HL-60 (cell line): ENCODE measurements at regions not wholly inside any gene's neighbourhood (a gene's known extent, or its start where the extent isn't known, plus 50 kb on each side); places are given as distances from the start of the nearest gene placed in this dataset.
A peak's percentile ranks its signal among the peaks of the same experiment; 100 is the strongest.

Source experiments
- DNase-seq, 2 experiments: peaks; one replicate each; pipeline ENCODE4 v3.0.0-alpha.2; 2010 to 2020; ENCODE audit warnings: low read depth in 1 of 2, low spot score in 1 of 2
- H3K27ac ChIP-seq: fragments of 250-450 bp; sonication (Bioruptor Pico); replicated peaks from 2 replicates; pipeline ENCODE4 v1.5.1; 2020; ENCODE audit warnings: mild to moderate bottlenecking, moderate library complexity
- H3K27me3 ChIP-seq: fragments of 250-450 bp; sonication (Bioruptor Pico); 2 replicates; pipeline ENCODE4 v1.5.1; 2021; ENCODE audit warnings: mild to moderate bottlenecking, moderate library complexity; ENCODE audit not compliant: insufficient read depth, poor library complexity, severe bottlenecking
- H3K4me3 ChIP-seq: replicated peaks from 2 replicates; pipeline ENCODE4 v1.5.1; 2011; ENCODE audit warnings: mild to moderate bottlenecking, control low read depth, low read length; ENCODE audit not compliant: insufficient read depth
- GABPA ChIP-seq: IDR thresholded peaks from 2 replicates; pipeline ENCODE4 v1.6.1; 2012; ENCODE audit warnings: low read depth
- POLR2AphosphoS5 ChIP-seq: IDR thresholded peaks from 2 replicates; pipeline ENCODE4 v1.6.1; 2012; ENCODE audit warnings: low read depth
- SPI1 ChIP-seq: IDR thresholded peaks from 2 replicates; pipeline ENCODE4 v1.6.1; 2012; ENCODE audit warnings: low read depth, mild to moderate bottlenecking, borderline replicate concordance
- TF ChIP-seq, protein P1 (sequence below): IDR thresholded peaks from one replicate; pipeline ENCODE4 v1.5.1; 2011; ENCODE audit warnings: low read length, control low read depth, inconsistent platforms; ENCODE audit not compliant: insufficient read depth
- TF ChIP-seq, protein P2 (sequence below): IDR thresholded peaks from 2 replicates; pipeline ENCODE4 v1.6.1; 2012; ENCODE audit warnings: low read depth; ENCODE audit not compliant: insufficient replicate concordance

GRCh38 chr4:14906805-14907204 is 95.5 kb upstream of the CPEB2 start:
- peak in 1 of 2 experiments; percentile 75 for DNase-seq
- TF ChIP-seq, protein P1, sequence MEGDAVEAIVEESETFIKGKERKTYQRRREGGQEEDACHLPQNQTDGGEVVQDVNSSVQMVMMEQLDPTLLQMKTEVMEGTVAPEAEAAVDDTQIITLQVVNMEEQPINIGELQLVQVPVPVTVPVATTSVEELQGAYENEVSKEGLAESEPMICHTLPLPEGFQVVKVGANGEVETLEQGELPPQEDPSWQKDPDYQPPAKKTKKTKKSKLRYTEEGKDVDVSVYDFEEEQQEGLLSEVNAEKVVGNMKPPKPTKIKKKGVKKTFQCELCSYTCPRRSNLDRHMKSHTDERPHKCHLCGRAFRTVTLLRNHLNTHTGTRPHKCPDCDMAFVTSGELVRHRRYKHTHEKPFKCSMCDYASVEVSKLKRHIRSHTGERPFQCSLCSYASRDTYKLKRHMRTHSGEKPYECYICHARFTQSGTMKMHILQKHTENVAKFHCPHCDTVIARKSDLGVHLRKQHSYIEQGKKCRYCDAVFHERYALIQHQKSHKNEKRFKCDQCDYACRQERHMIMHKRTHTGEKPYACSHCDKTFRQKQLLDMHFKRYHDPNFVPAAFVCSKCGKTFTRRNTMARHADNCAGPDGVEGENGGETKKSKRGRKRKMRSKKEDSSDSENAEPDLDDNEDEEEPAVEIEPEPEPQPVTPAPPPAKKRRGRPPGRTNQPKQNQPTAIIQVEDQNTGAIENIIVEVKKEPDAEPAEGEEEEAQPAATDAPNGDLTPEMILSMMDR = no peak
- TF ChIP-seq, protein P2, sequence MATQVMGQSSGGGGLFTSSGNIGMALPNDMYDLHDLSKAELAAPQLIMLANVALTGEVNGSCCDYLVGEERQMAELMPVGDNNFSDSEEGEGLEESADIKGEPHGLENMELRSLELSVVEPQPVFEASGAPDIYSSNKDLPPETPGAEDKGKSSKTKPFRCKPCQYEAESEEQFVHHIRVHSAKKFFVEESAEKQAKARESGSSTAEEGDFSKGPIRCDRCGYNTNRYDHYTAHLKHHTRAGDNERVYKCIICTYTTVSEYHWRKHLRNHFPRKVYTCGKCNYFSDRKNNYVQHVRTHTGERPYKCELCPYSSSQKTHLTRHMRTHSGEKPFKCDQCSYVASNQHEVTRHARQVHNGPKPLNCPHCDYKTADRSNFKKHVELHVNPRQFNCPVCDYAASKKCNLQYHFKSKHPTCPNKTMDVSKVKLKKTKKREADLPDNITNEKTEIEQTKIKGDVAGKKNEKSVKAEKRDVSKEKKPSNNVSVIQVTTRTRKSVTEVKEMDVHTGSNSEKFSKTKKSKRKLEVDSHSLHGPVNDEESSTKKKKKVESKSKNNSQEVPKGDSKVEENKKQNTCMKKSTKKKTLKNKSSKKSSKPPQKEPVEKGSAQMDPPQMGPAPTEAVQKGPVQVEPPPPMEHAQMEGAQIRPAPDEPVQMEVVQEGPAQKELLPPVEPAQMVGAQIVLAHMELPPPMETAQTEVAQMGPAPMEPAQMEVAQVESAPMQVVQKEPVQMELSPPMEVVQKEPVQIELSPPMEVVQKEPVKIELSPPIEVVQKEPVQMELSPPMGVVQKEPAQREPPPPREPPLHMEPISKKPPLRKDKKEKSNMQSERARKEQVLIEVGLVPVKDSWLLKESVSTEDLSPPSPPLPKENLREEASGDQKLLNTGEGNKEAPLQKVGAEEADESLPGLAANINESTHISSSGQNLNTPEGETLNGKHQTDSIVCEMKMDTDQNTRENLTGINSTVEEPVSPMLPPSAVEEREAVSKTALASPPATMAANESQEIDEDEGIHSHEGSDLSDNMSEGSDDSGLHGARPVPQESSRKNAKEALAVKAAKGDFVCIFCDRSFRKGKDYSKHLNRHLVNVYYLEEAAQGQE = no peak
- peak; percentile 64 for TF ChIP-seq POLR2AphosphoS5
- Histone ChIP-seq H3K27me3 (no peaks in the 10 kb centered on the region), H3K4me3 (no peak overlapping the region), H3K27ac (no peak overlapping the region)

DNA sequence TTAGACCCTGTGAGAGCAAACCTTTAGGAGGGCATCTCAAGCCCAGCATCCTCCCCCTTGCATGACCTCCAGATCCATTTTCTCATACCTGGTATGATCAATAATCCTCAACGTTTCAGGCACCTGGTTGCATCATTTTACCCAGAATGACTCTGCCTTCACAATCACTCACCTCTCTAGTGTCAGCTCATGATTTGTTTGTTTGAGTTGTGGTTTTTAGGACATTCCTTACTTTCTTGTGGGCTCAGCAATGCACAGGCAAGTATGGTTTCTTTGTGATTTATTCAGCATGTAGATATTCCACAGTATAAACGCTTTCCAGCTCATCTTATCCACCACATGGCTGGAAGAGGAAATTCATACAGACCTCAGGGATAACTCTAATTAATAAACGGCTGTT is 93.6 kb upstream of the CPEB2 start:
- Histone ChIP-seq H3K27ac (no peak overlapping the region), H3K4me3 (no peak overlapping the region), H3K27me3 (no peaks in the 10 kb centered on the region)
- TF ChIP-seq, protein P1 = no peak
- TF ChIP-seq, protein P2 = no peak
- TF ChIP-seq SPI1 = no peak
- no peak for TF ChIP-seq GABPA
- TF ChIP-seq POLR2AphosphoS5 = no peak
- DNase-seq = no peak

GRCh38 chr4:14910411-14910810 is 91.9 kb upstream of the CPEB2 start:
- TF ChIP-seq, protein P2 = no peak
- TF ChIP-seq POLR2AphosphoS5 (no peak), SPI1 (no peak), GABPA (no peak)
- TF ChIP-seq, protein P1 = no peak
- no peaks in the 10 kb centered on the region for H3K27me3 ChIP-seq
- no peak overlapping the region for H3K27ac ChIP-seq
- H3K4me3 ChIP-seq = no peak overlapping the region
- no peak for DNase-seq
